GM12891 (cell line): ENCODE measurements at regions not wholly inside any gene's neighbourhood (a gene's known extent, or its start where the extent isn't known, plus 50 kb on each side); places are given as distances from the start of the nearest gene placed in this dataset.

ENCODE experiments used
- PAX5 ChIP-seq: IDR thresholded peaks from 2 replicates; pipeline ENCODE4 v1.6.1; 2011; ENCODE audit warnings: low read length, moderate library complexity, mild to moderate bottlenecking; ENCODE audit not compliant: insufficient read depth, severe bottlenecking
- POLR2A ChIP-seq: IDR thresholded peaks from 2 replicates; pipeline ENCODE4 v1.6.1; 2011; ENCODE audit warnings: low read depth, low read length, control low read depth
- POLR2AphosphoS5 ChIP-seq: IDR thresholded peaks from 2 replicates; pipeline ENCODE4 v1.6.1; 2011; ENCODE audit warnings: low read depth, low read length, control low read depth
- POU2F2 ChIP-seq: IDR thresholded peaks from 2 replicates; pipeline ENCODE4 v1.6.1; 2011; ENCODE audit warnings: low read depth, mild to moderate bottlenecking, control low read depth, low read length, moderate library complexity
- SPI1 ChIP-seq: IDR thresholded peaks from 2 replicates; pipeline ENCODE4 v1.6.1; 2011; ENCODE audit warnings: low read depth, low read length, control low read depth
- TAF1 ChIP-seq: IDR thresholded peaks from 2 replicates; pipeline ENCODE4 v1.6.1; 2011; ENCODE audit warnings: low read depth, low read length, control low read depth

- no peak for TF ChIP-seq PAX5
- TF ChIP-seq POLR2A: no peak
- no peak for TF ChIP-seq POLR2AphosphoS5
- no peak for TF ChIP-seq TAF1
- no peak for TF ChIP-seq POU2F2
- TF ChIP-seq SPI1: no peak
Measured at GRCh38 chr18:78180741-78181140, 798.9 kb upstream of the SALL3 start.
